ENCODE measurements at regions not wholly inside any gene's neighbourhood (a gene's known extent, or its start where the extent isn't known, plus 50 kb on each side); places are given as distances from the start of the nearest gene placed in this dataset.

DNA sequence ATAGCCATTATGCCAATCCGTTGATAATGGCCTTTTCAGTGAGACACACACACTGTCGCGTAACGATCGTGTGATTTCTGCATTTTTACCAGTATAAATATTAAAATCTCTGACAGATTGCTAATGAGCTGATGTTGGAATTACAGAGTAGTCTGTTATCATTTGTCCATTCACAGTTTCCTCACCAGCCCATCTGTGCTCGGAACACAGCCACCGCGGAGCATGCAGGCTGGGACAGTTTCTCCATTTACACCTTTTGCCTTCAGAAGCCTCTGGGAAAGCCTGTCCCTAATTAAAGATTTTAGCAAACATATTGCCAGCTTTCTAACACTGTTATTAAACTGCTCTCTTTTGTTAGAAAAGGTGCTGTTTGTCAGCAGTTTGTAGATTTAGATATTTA is 82.2 kb upstream of the BARHL2 start (continued):
- TF ChIP-seq CHD2 (IDR thresholded peaks at IDR 0.05; ENCODE audit: low read length) (no peak), BACH1 (IDR thresholded peaks at IDR 0.05; ENCODE audit: low read length) (no peak), NRF1 (IDR thresholded peaks at IDR 0.05; ENCODE audit: low read depth, low read length) (no peak), ASH2L (IDR thresholded peaks at IDR 0.05; ENCODE audit: low read length) (no peak), BRCA1 (IDR thresholded peaks at IDR 0.05; ENCODE audit: low read depth, low read length) (no peak), TBP (IDR thresholded peaks at IDR 0.05; ENCODE audit: low read depth, low read length) (no peak)

Data from H1 (cell line).